Transverse colon (tissue), 4 donors: ENCODE measurements at regions not wholly inside any gene's neighbourhood (a gene's known extent, or its start where the extent isn't known, plus 50 kb on each side); places are given as distances from the start of the nearest gene placed in this dataset.

Experiments used
- CTCF ChIP-seq, 5 experiments: fragments of 200-600 bp in 3 of 5; fragments of 450-650 bp in 2 of 5; sonication (generic) in 3 of 5; IDR thresholded peaks; 1 replicate in 2 of 5; 2 replicates in 3 of 5; pipeline ENCODE4 v1.5.1; 2016 to 2017; ENCODE audit warnings: antibody characterized with exemption in 5 of 5, inconsistent platforms in 3 of 5, mild to moderate bottlenecking in 2 of 5, moderate library complexity in 1 of 5
- POLR2AphosphoS5 ChIP-seq, 3 donors: sonication (generic); formaldehyde crosslinking; IDR thresholded peaks; one replicate each; pipeline ENCODE4 v1.6.1; 2016; ENCODE audit warnings: antibody characterized with exemption in 3 of 3

DNA sequence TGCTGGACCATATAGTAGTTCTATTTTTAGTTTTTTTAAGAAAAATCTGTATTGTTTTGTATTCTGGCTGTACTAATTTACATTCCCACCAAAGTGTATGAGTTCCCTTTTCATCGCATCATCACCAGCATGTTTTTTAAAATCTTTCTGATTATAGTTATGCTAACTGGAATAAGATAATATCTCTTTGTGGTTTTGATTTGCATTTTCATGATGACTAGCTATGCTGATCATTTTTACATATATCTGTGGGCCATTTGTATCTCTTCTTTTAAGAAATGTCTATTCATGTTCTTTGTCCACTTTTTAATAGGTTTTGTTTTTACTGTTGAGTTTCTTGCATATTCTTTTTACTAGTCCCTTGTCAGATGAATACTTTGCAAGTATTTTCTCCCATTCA, 238.0 kb downstream of the FBXO4 start:
- TF ChIP-seq CTCF (IDR thresholded peaks at IDR 0.05), result no peak
- no peak for TF ChIP-seq POLR2AphosphoS5 (IDR thresholded peaks at IDR 0.05)
